MM.1S (cell line): ENCODE measurements at regions not wholly inside any gene's neighbourhood (a gene's known extent, or its start where the extent isn't known, plus 50 kb on each side); places are given as distances from the start of the nearest gene placed in this dataset.

Experiments
- CTCF ChIP-seq: fragments of 300-600 bp; sonication (generic); IDR thresholded peaks from 2 replicates; pipeline ENCODE4 v1.5.1; 2016; ENCODE audit warnings: antibody characterized with exemption, low read length, mixed read lengths
- EZH2 ChIP-seq: fragments of 300-600 bp; sonication (generic); optimal IDR thresholded peaks from 2 replicates; pipeline ENCODE3; 2017; ENCODE audit warnings: low read depth, mild to moderate bottlenecking, antibody characterized with exemption, low read length, mixed read lengths
- EZH2phosphoT487 ChIP-seq: fragments of 300-600 bp; sonication (generic); IDR thresholded peaks from 2 replicates; pipeline ENCODE4 v1.6.1; 2018; ENCODE audit warnings: antibody characterized with exemption, low read length

- TF ChIP-seq CTCF (no peak), EZH2 (no peak), EZH2phosphoT487 (no peak)
Observed at GRCh38 chr14:40282196-40282595, 850.0 kb upstream of the FBXO33 start.
